Panc1 (cell line): ENCODE measurements at regions not wholly inside any gene's neighbourhood (a gene's known extent, or its start where the extent isn't known, plus 50 kb on each side); places are given as distances from the start of the nearest gene placed in this dataset.

Experiments used
- POLR2AphosphoS5 ChIP-seq: IDR thresholded peaks from 2 replicates; pipeline ENCODE4 v1.6.1; 2012; ENCODE audit warnings: mild to moderate bottlenecking, low read depth, low read length, moderate library complexity
- SIN3A ChIP-seq: IDR thresholded peaks from 2 replicates; pipeline ENCODE4 v1.6.1; 2012; ENCODE audit warnings: low read depth, mild to moderate bottlenecking, low read length, moderate library complexity, borderline replicate concordance; ENCODE audit not compliant: insufficient read depth
- TF ChIP-seq, protein P1 (sequence below): fragments of 450-650 bp; IDR thresholded peaks from 2 replicates; pipeline ENCODE4 v1.5.1; 2017; ENCODE audit warnings: mild to moderate bottlenecking

DNA sequence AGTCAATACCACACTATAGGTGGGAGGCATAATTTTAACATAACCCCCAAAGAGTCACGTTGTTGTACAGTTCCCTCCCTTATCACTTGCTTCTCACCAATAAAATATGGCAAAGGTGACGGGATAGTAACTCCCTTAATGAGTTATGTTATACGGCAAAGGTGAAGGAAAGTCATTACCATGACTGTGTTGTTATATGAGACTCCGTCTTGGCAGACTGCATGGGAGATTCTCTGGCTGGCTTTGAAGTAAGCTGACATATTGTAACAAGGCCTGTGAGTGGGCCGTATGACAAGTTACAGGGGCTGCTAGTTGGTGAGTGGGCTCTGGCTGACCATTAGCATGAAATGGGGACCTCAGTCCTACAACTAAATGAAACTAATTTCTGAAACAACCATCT, 366.4 kb upstream of the FTMT start:
- TF ChIP-seq, protein P1, sequence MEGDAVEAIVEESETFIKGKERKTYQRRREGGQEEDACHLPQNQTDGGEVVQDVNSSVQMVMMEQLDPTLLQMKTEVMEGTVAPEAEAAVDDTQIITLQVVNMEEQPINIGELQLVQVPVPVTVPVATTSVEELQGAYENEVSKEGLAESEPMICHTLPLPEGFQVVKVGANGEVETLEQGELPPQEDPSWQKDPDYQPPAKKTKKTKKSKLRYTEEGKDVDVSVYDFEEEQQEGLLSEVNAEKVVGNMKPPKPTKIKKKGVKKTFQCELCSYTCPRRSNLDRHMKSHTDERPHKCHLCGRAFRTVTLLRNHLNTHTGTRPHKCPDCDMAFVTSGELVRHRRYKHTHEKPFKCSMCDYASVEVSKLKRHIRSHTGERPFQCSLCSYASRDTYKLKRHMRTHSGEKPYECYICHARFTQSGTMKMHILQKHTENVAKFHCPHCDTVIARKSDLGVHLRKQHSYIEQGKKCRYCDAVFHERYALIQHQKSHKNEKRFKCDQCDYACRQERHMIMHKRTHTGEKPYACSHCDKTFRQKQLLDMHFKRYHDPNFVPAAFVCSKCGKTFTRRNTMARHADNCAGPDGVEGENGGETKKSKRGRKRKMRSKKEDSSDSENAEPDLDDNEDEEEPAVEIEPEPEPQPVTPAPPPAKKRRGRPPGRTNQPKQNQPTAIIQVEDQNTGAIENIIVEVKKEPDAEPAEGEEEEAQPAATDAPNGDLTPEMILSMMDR, result no peak
- TF ChIP-seq POLR2AphosphoS5 (no peak), SIN3A (no peak)
